HG03378 (cell line): ENCODE measurements at regions not wholly inside any gene's neighbourhood (a gene's known extent, or its start where the extent isn't known, plus 50 kb on each side); places are given as distances from the start of the nearest gene placed in this dataset.

Experiments used
- ATAC-seq: cut with Tn5 transposase; IDR thresholded peaks from one replicate; pipeline ENCODE4 v1.9.1; 2021; ENCODE audit warnings: mild to moderate bottlenecking, moderate library complexity; ENCODE audit not compliant: unreplicated experiment

- ATAC-seq = no peak
Measured at GRCh38 chr5:31137676-31138075, 55.8 kb upstream of the CDH6 start.

GRCh38 chr5:31135542-31135941, 57.9 kb upstream of the CDH6 start:
- no peak for ATAC-seq

- ATAC-seq = no peak
Measured at GRCh38 chr5:31133488-31133887, 60.0 kb upstream of the CDH6 start.

GRCh38 chr5:31131381-31131891, 62.0 kb upstream of the CDH6 start:
- ATAC-seq = no peak

- ATAC-seq = no peak
Measured at GRCh38 chr5:31130676-31131075, 62.8 kb upstream of the CDH6 start.

- ATAC-seq = no peak
Measured at GRCh38 chr5:31124651-31125305, 68.7 kb upstream of the CDH6 start.

- no peak for ATAC-seq
Measured at GRCh38 chr5:31124026-31124425, 69.5 kb upstream of the CDH6 start.

GRCh38 chr5:31122998-31123951, 70.2 kb upstream of the CDH6 start:
- no peak for ATAC-seq

- ATAC-seq = no peak
Measured at GRCh38 chr5:31121224-31121623, 72.3 kb upstream of the CDH6 start.

GRCh38 chr5:31120642-31120948, 72.9 kb upstream of the CDH6 start:
- ATAC-seq = no peak

GRCh38 chr5:31119938-31120641, 73.4 kb upstream of the CDH6 start:
- no peak for ATAC-seq

GRCh38 chr5:31116466-31117031, 76.9 kb upstream of the CDH6 start:
- no peak for ATAC-seq

GRCh38 chr5:31114817-31115216, 78.7 kb upstream of the CDH6 start:
- no peak for ATAC-seq

- ATAC-seq = no peak
Measured at GRCh38 chr5:31113666-31114350, 79.7 kb upstream of the CDH6 start.

GRCh38 chr5:31113101-31113500, 80.4 kb upstream of the CDH6 start:
- no peak for ATAC-seq

- no peak for ATAC-seq
Measured at GRCh38 chr5:31107091-31107518, 86.4 kb upstream of the CDH6 start.

GRCh38 chr5:31106691-31107090, 86.8 kb upstream of the CDH6 start:
- no peak for ATAC-seq

- ATAC-seq = no peak
Measured at GRCh38 chr5:31106278-31106677, 87.2 kb upstream of the CDH6 start.

GRCh38 chr5:31104775-31105174, 88.7 kb upstream of the CDH6 start:
- no peak for ATAC-seq

- ATAC-seq = no peak
Measured at GRCh38 chr5:31100781-31101310, 92.6 kb upstream of the CDH6 start.
